ENCODE measurements at regions not wholly inside any gene's neighbourhood (a gene's known extent, or its start where the extent isn't known, plus 50 kb on each side); places are given as distances from the start of the nearest gene placed in this dataset.

DNA sequence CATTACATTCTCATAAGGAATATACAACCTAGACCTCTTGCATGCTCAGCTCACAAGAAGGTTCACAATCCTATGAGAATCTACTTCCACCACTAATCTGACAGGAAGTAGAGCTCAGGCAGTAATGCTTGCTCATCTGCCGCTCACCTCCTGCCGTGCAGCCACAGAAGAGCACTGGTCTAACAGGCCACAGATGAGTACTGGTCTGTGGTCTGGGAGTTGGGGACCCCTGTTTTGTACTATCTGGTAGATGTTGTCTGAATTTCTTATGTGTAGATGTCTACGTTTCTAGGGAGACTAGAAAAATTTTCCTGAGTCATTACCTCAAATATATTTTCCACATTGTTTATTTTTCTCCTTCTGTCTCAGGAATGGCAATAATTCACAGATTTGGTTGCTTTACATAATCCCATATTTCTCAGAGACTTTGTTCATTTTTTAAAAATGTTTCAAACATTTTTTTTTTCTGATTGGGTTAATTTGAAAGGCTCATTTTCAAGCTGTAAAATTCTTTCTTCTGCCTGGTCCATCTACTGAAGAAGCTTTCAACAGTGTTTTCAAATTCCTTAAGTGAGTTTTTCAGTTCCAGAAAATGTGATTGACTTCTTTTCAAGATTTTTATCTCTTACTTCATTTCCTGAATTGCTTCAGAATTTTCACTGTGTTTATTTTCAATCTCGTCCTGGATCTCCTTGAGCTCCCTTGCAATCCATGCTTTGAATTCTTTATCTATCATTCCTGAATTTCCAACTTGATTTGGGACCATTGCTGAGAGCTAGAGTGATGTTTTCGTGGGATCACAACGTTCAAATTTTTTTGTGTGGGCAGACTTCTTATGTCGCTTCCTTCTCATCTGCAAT, 1322.2 kb downstream of the PCDH9 start:
- H3K9me3 ChIP-seq (ENCODE audit: control insufficient read depth in 2 of 2, insufficient read depth in 1 of 2, low read depth in 1 of 2, low read length in 1 of 2), result peaks cover 0 to 16% of the 10 kb centered on the region in 2 donors
- FAIRE-seq (no peak), DNase-seq (no peak)
- no peaks in the 10 kb centered on the region for H3K27me3 ChIP-seq (ENCODE audit: control insufficient read depth in 3 of 3, insufficient read depth in 3 of 3, low read length in 3 of 3)
- no peaks in the 10 kb centered on the region for H3K36me3 ChIP-seq (ENCODE audit: control insufficient read depth in 3 of 3, insufficient read depth in 2 of 3, low read depth in 1 of 3, low read length in 3 of 3)
- no peak overlapping the region for H3K27ac ChIP-seq (ENCODE audit: low read depth in 1 of 3, low read length in 2 of 3)
- 75 to 83% (median 77%) methylated on average over 7 of the region's 7 CpGs for WGBS, 3 donors
- H3K4me1 ChIP-seq (ENCODE audit: control insufficient read depth in 3 of 3, insufficient read depth in 2 of 3, low read depth in 1 of 3, low read length in 2 of 3), result no peaks in the 10 kb centered on the region
- no peak overlapping the region for H3K4me3 ChIP-seq (ENCODE audit: low read depth in 1 of 3, low read length in 3 of 3)

DNA sequence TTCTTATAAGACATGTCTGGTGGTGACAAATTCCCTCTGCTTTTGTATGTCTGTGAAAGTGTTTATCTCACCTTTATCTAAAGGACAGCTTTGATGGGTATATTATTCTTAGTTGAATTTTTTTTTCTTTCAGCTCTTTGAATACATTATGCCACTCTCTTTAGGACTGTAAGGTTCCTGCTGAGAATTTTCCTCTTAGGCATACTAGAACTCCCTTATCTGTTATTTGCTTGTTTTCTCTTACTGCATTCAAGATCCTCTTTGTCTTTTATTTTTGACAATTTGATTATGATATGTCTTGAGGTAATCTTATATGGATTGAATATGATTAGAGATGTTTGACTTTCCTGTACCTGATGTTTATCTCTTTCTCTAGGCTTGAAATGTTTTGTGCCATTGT, 1328.4 kb downstream of the PCDH9 start:
- no peaks in the 10 kb centered on the region for H3K36me3 ChIP-seq (ENCODE audit: control insufficient read depth in 3 of 3, insufficient read depth in 2 of 3, low read depth in 1 of 3, low read length in 3 of 3)
- FAIRE-seq (no peak), DNase-seq (no peak)
- H3K4me3 ChIP-seq (ENCODE audit: low read depth in 1 of 3, low read length in 3 of 3), result no peak overlapping the region
- H3K4me1 ChIP-seq (ENCODE audit: control insufficient read depth in 3 of 3, insufficient read depth in 2 of 3, low read depth in 1 of 3, low read length in 2 of 3), result no peaks in the 10 kb centered on the region
- no peak overlapping the region for H3K27ac ChIP-seq (ENCODE audit: low read depth in 1 of 3, low read length in 2 of 3)
- no peaks in the 10 kb centered on the region for H3K9me3 ChIP-seq (ENCODE audit: control insufficient read depth in 2 of 2, insufficient read depth in 1 of 2, low read depth in 1 of 2, low read length in 1 of 2)
- no peaks in the 10 kb centered on the region for H3K27me3 ChIP-seq (ENCODE audit: control insufficient read depth in 3 of 3, insufficient read depth in 3 of 3, low read length in 3 of 3)

DNA sequence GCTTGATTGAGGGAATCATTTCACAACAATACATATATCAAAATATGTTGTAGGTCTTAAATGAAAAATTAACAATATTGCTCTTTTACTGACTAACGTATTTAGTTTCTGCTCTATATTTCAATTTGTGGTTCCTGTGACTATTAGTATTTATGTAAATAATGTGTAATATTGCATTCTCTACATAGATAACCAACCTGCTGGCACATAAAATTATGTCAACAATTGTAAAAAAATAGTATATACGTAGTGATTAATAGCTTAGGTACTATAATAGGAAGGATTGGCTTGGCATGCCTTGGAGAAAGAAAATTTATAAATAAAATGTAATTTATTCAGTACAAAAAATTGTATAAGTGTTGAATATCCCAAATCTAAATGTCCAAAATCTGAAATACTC, 1336.1 kb downstream of the PCDH9 start:
- no peaks in the 10 kb centered on the region for H3K36me3 ChIP-seq (ENCODE audit: control insufficient read depth in 3 of 3, insufficient read depth in 2 of 3, low read depth in 1 of 3, low read length in 3 of 3)
- no peak for DNase-seq
- H3K9me3 ChIP-seq (ENCODE audit: control insufficient read depth in 2 of 2, insufficient read depth in 1 of 2, low read depth in 1 of 2, low read length in 1 of 2), result no peaks in the 10 kb centered on the region
- H3K27me3 ChIP-seq (ENCODE audit: control insufficient read depth in 3 of 3, insufficient read depth in 3 of 3, low read length in 3 of 3), result no peaks in the 10 kb centered on the region
- H3K27ac ChIP-seq (ENCODE audit: low read depth in 1 of 3, low read length in 2 of 3), result no peak overlapping the region
- H3K4me3 ChIP-seq (ENCODE audit: low read depth in 1 of 3, low read length in 3 of 3), result no peak overlapping the region
- WGBS, 3 donors, result 63 to 86% (median 64%) methylated on average over 2 of the region's 2 CpGs
- FAIRE-seq, result no peak
- no peaks in the 10 kb centered on the region for H3K4me1 ChIP-seq (ENCODE audit: control insufficient read depth in 3 of 3, insufficient read depth in 2 of 3, low read depth in 1 of 3, low read length in 2 of 3)

DNA sequence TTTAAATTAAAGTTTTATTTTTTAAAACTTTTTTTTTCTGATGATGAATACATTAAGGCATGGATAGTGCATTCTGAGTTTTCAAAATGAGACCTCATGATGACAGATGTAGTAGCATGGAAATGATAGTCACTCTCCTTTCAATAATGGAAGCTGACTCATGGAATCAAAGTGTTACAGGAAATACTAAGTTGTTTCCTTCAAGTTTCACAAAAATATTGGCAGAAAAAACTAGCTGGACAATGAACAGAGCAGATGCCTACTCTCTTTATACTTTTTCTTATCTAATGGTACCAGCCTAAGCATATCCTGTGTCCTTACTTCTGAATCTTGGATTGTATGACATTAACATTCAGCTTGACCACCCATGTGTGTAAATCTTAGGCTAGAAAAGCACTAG, 1337.3 kb downstream of the PCDH9 start:
- DNase-seq, result no peak
- Histone ChIP-seq H3K4me3 (ENCODE audit: low read depth in 1 of 3, low read length in 3 of 3) (no peak overlapping the region), H3K36me3 (ENCODE audit: control insufficient read depth in 3 of 3, insufficient read depth in 2 of 3, low read depth in 1 of 3, low read length in 3 of 3) (no peaks in the 10 kb centered on the region), H3K9me3 (ENCODE audit: control insufficient read depth in 2 of 2, insufficient read depth in 1 of 2, low read depth in 1 of 2, low read length in 1 of 2) (no peaks in the 10 kb centered on the region), H3K27ac (ENCODE audit: low read depth in 1 of 3, low read length in 2 of 3) (no peak overlapping the region), H3K27me3 (ENCODE audit: control insufficient read depth in 3 of 3, insufficient read depth in 3 of 3, low read length in 3 of 3) (no peaks in the 10 kb centered on the region), H3K4me1 (ENCODE audit: control insufficient read depth in 3 of 3, insufficient read depth in 2 of 3, low read depth in 1 of 3, low read length in 2 of 3) (no peaks in the 10 kb centered on the region)
- FAIRE-seq, result no peak

DNA sequence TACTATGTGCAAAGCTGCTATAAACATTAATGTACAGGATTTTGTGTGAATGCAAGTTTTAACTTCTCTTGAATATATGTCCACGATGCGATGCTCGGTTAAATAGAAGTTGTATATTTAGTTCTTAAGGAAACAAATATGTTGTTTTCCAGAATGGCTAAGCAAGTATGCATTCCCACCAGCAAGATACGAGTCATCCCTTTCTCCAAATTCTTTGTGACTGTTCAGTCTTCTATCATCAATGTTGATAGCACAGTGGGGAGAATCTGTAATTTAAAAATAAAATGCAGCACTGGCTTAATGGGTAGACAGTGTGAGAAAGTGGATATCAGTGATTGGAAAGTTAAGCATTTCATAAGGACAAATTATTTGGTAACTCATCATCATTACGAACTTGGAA, 1340.8 kb downstream of the PCDH9 start:
- DNase-seq, result no peak
- H3K36me3 ChIP-seq (ENCODE audit: control insufficient read depth in 3 of 3, insufficient read depth in 2 of 3, low read depth in 1 of 3, low read length in 3 of 3), result no peaks in the 10 kb centered on the region
- H3K27me3 ChIP-seq (ENCODE audit: control insufficient read depth in 3 of 3, insufficient read depth in 3 of 3, low read length in 3 of 3), result no peaks in the 10 kb centered on the region
- no peaks in the 10 kb centered on the region for H3K9me3 ChIP-seq (ENCODE audit: control insufficient read depth in 2 of 2, insufficient read depth in 1 of 2, low read depth in 1 of 2, low read length in 1 of 2)
- no peaks in the 10 kb centered on the region for H3K4me1 ChIP-seq (ENCODE audit: control insufficient read depth in 3 of 3, insufficient read depth in 2 of 3, low read depth in 1 of 3, low read length in 2 of 3)
- no peak for FAIRE-seq
- no peak overlapping the region for H3K27ac ChIP-seq (ENCODE audit: low read depth in 1 of 3, low read length in 2 of 3)
- no peak overlapping the region for H3K4me3 ChIP-seq (ENCODE audit: low read depth in 1 of 3, low read length in 3 of 3)
- WGBS, 3 donors, result 70 to 79% (median 71%) methylated on average over 5 of the region's 5 CpGs

DNA sequence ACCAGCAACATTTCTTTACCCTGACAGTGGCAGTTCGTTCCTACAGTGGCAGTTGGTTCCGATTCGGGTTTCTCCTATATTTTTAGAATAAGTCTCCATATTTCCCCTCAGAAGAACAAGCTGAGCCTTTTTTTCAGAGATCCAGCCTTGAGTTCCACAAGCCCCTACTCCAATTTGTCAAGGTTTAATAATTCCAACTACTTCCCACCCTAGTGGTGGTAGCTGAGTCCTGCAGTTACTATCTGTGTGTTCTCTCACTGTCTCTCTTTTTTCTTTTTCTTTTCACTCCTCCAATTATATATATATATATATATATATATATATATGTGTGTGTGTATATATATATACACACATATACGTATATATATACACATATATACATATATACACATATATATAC, 1347.3 kb downstream of the PCDH9 start:
- H3K27ac ChIP-seq (ENCODE audit: low read depth in 1 of 3, low read length in 2 of 3), result no peak overlapping the region
- H3K4me1 ChIP-seq (ENCODE audit: control insufficient read depth in 3 of 3, insufficient read depth in 2 of 3, low read depth in 1 of 3, low read length in 2 of 3), result no peaks in the 10 kb centered on the region
- 67 to 86% (median 78%) methylated on average over 4 of the region's 4 CpGs for WGBS, 3 donors
- FAIRE-seq (no peak), DNase-seq (no peak)
- H3K36me3 ChIP-seq (ENCODE audit: control insufficient read depth in 3 of 3, insufficient read depth in 2 of 3, low read depth in 1 of 3, low read length in 3 of 3), result no peaks in the 10 kb centered on the region
- H3K27me3 ChIP-seq (ENCODE audit: control insufficient read depth in 3 of 3, insufficient read depth in 3 of 3, low read length in 3 of 3), result no peaks in the 10 kb centered on the region
- H3K9me3 ChIP-seq (ENCODE audit: control insufficient read depth in 2 of 2, insufficient read depth in 1 of 2, low read depth in 1 of 2, low read length in 1 of 2), result peaks cover 0 to 10% of the 10 kb centered on the region in 2 donors
- H3K4me3 ChIP-seq (ENCODE audit: low read depth in 1 of 3, low read length in 3 of 3), result no peak overlapping the region

DNA sequence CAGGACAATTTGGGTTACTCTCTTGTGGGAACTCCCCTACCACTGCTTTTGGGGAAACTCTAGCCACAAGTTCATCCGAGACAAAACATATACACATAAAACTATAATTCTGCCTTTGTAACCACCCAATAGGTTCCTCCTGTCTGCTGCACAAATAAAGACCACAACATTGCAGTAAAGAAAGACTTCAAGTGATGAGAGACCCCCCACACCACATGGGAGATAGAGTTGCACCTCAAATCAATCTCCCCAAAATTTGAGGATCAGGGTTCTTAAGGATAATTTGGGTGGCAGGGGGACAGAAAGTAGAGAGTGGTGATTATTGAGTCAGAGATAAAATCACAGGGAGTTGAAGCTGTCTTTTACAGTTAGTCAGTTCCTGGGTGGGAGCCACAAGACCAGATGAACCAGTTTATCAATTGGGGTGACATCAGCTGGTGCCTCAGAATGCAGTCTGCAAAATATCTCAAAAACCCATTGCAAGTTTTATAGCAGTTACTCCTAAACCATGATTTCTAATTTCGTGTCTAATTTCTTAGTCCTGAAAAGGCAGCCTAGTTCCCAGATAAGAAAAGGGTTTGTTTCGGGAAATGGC, 1348.5 kb downstream of the PCDH9 start:
- DNase-seq, result no peak
- 75 to 83% (median 81%) methylated on average over 3 of the region's 3 CpGs for WGBS, 3 donors
- H3K36me3 ChIP-seq (ENCODE audit: control insufficient read depth in 3 of 3, insufficient read depth in 2 of 3, low read depth in 1 of 3, low read length in 3 of 3), result no peaks in the 10 kb centered on the region
- no peaks in the 10 kb centered on the region for H3K27me3 ChIP-seq (ENCODE audit: control insufficient read depth in 3 of 3, insufficient read depth in 3 of 3, low read length in 3 of 3)
- H3K4me3 ChIP-seq (ENCODE audit: low read depth in 1 of 3, low read length in 3 of 3), result no peak overlapping the region
- peaks cover 0 to 10% of the 10 kb centered on the region in 2 donors for H3K9me3 ChIP-seq (ENCODE audit: control insufficient read depth in 2 of 2, insufficient read depth in 1 of 2, low read depth in 1 of 2, low read length in 1 of 2)
- no peak overlapping the region for H3K27ac ChIP-seq (ENCODE audit: low read depth in 1 of 3, low read length in 2 of 3)
- no peaks in the 10 kb centered on the region for H3K4me1 ChIP-seq (ENCODE audit: control insufficient read depth in 3 of 3, insufficient read depth in 2 of 3, low read depth in 1 of 3, low read length in 2 of 3)
- no peak for FAIRE-seq

DNA sequence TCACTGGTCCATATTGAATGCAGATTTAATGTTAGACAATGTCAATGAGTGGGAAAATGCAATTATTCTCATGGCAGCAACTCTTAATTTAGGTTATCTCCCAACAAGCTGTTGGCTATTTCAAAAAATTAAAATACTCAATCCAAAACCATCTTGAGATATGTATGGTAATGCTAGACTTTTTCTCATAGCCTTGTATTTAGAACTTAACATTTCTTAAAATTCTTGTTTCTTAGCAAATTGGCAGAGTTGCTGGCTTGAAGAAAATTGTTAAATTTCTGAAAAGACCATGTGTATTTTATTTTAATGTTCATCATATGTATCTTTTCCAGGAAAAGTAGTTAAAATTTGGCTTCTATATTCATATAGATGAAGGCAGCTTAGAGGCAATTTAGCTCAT, 1355.1 kb downstream of the PCDH9 start:
- no peaks in the 10 kb centered on the region for H3K36me3 ChIP-seq (ENCODE audit: control insufficient read depth in 3 of 3, insufficient read depth in 2 of 3, low read depth in 1 of 3, low read length in 3 of 3)
- no peaks in the 10 kb centered on the region for H3K9me3 ChIP-seq (ENCODE audit: control insufficient read depth in 2 of 2, insufficient read depth in 1 of 2, low read depth in 1 of 2, low read length in 1 of 2)
- FAIRE-seq, result no peak
- no peak overlapping the region for H3K27ac ChIP-seq (ENCODE audit: low read depth in 1 of 3, low read length in 2 of 3)
- no peak overlapping the region for H3K4me3 ChIP-seq (ENCODE audit: low read depth in 1 of 3, low read length in 3 of 3)
- DNase-seq, result no peak
- no peaks in the 10 kb centered on the region for H3K27me3 ChIP-seq (ENCODE audit: control insufficient read depth in 3 of 3, insufficient read depth in 3 of 3, low read length in 3 of 3)
- no peaks in the 10 kb centered on the region for H3K4me1 ChIP-seq (ENCODE audit: control insufficient read depth in 3 of 3, insufficient read depth in 2 of 3, low read depth in 1 of 3, low read length in 2 of 3)

DNA sequence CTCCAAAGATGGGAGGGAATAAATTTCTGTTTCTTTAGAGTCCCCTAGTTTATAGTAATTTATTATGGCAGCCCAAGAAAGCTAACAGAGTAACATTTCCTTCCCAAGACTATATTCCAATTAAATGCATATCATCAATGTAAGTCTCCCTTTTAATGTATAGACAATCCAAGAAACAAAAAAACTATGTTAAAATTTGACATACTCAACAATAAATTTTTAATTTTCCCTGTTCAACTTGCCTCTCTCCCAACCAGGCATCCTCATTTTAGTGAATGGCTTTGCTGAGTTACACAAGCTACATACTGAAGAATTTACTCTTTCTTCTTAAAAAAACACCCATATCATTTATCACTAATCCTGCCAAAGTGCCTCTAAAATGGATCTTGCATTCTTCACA, 1357.7 kb downstream of the PCDH9 start:
- no peak overlapping the region for H3K4me3 ChIP-seq (ENCODE audit: low read depth in 1 of 3, low read length in 3 of 3)
- no peak overlapping the region for H3K27ac ChIP-seq (ENCODE audit: low read depth in 1 of 3, low read length in 2 of 3)
- DNase-seq, result no peak
- H3K36me3 ChIP-seq (ENCODE audit: control insufficient read depth in 3 of 3, insufficient read depth in 2 of 3, low read depth in 1 of 3, low read length in 3 of 3), result no peaks in the 10 kb centered on the region
- H3K9me3 ChIP-seq (ENCODE audit: control insufficient read depth in 2 of 2, insufficient read depth in 1 of 2, low read depth in 1 of 2, low read length in 1 of 2), result no peaks in the 10 kb centered on the region
- FAIRE-seq, result no peak
- H3K27me3 ChIP-seq (ENCODE audit: control insufficient read depth in 3 of 3, insufficient read depth in 3 of 3, low read length in 3 of 3), result no peaks in the 10 kb centered on the region
- no peaks in the 10 kb centered on the region for H3K4me1 ChIP-seq (ENCODE audit: control insufficient read depth in 3 of 3, insufficient read depth in 2 of 3, low read depth in 1 of 3, low read length in 2 of 3)
